IMR-90 (cell line): ENCODE measurements at regions not wholly inside any gene's neighbourhood (a gene's known extent, or its start where the extent isn't known, plus 50 kb on each side); places are given as distances from the start of the nearest gene placed in this dataset.

Source experiments
- ATAC-seq: fragments of 200-7000 bp; cut with Tn5 transposase; 2 replicates; pipeline ENCODE4 v1.9.1; 2020; ENCODE audit warnings: low read depth, mild to moderate bottlenecking, moderate library complexity
- BruUV-seq: library from RNA; stranded (reverse); fragments of 400-500 nt; replicated peaks from 2 replicates; lab custom pipeline; 2021; lab: Mats Ljungman, UMichigan
- CTCF ChIA-PET: fragments of 300-600 bp; formaldehyde crosslinking; extraction: SDS; loops from one replicate; lab custom pipeline; 2021; ENCODE audit warnings: antibody characterized with exemption; lab: Yijun Ruan, JAX
- POLR2A ChIA-PET: fragments of 300-600 bp; sonication (Branson Sonifier 250); formaldehyde crosslinking; loops from one replicate; lab custom pipeline; 2022; ENCODE audit warnings: antibody characterized with exemption; ENCODE audit not compliant: unreplicated experiment; lab: Charles Lee
- DNase-seq: peaks from one replicate; pipeline ENCODE4 v3.0.0; 2013
- H2AFZ ChIP-seq: replicated peaks from 2 replicates; pipeline ENCODE3; 2013; ENCODE audit warnings: low read length, mild to moderate bottlenecking; ENCODE audit not compliant: poor library complexity
- H2AK5ac ChIP-seq: 2 replicates; pipeline ENCODE4 v1.6.1; 2013; ENCODE audit warnings: low read depth, low read length, inconsistent platforms
- H2AK9ac ChIP-seq: replicated peaks from 2 replicates; pipeline ENCODE3; 2013; ENCODE audit warnings: mild to moderate bottlenecking, low read depth, low read length, moderate library complexity; ENCODE audit not compliant: poor library complexity
- H2BK120ac ChIP-seq: 2 replicates; pipeline ENCODE4 v1.6.1; 2013; ENCODE audit warnings: low read depth, low read length, inconsistent platforms
- H2BK15ac ChIP-seq: 3 replicates; pipeline ENCODE4 v1.6.1; 2013; ENCODE audit warnings: low read depth, low read length, inconsistent platforms
- H2BK20ac ChIP-seq: 2 replicates; pipeline ENCODE4 v1.6.1; 2013; ENCODE audit warnings: low read depth, mild to moderate bottlenecking, inconsistent platforms, low read length, moderate library complexity
- H2BK5ac ChIP-seq: 2 replicates; pipeline ENCODE4 v1.6.1; 2013; ENCODE audit warnings: mild to moderate bottlenecking, low read depth, low read length, inconsistent platforms; ENCODE audit not compliant: poor library complexity, severe bottlenecking
- H3K14ac ChIP-seq: replicated peaks from 2 replicates; pipeline ENCODE4 v1.6.1; 2013; ENCODE audit warnings: low read depth, low read length, inconsistent platforms
- H3K18ac ChIP-seq: 2 replicates; pipeline ENCODE4 v1.6.1; 2013; ENCODE audit warnings: low read depth, low read length, control low read depth
- H3K23ac ChIP-seq: 2 replicates; pipeline ENCODE4 v1.6.1; 2013; ENCODE audit warnings: low read depth, low read length, inconsistent platforms
- H3K27ac ChIP-seq: 2 replicates; pipeline ENCODE4 v1.5.1; 2013; ENCODE audit warnings: mild to moderate bottlenecking, control low read depth, low read length; ENCODE audit not compliant: insufficient read depth
- H3K27me3 ChIP-seq: 2 replicates; pipeline ENCODE4 v1.6.1; 2013; ENCODE audit warnings: low read length; ENCODE audit not compliant: control insufficient read depth, insufficient read depth
- H3K36me3 ChIP-seq: 2 replicates; pipeline ENCODE4 v1.6.1; 2013; ENCODE audit warnings: low read length, mixed read lengths; ENCODE audit not compliant: control insufficient read depth, insufficient read depth
- H3K4ac ChIP-seq: 2 replicates; pipeline ENCODE4 v1.6.1; 2013; ENCODE audit warnings: low read depth, low read length, inconsistent platforms
- H3K4me1 ChIP-seq: 2 replicates; pipeline ENCODE4 v1.6.1; 2013; ENCODE audit warnings: low read length, mixed read lengths; ENCODE audit not compliant: control insufficient read depth, insufficient read depth
- H3K4me2 ChIP-seq: 2 replicates; pipeline ENCODE4 v1.6.1; 2013; ENCODE audit warnings: low read depth, mild to moderate bottlenecking, control low read depth, low read length, moderate library complexity
- H3K4me3 ChIP-seq: 2 replicates; pipeline ENCODE4 v1.5.1; 2013; ENCODE audit warnings: low read depth, mild to moderate bottlenecking, control low read depth, low read length, moderate library complexity; ENCODE audit not compliant: insufficient read depth
- H3K56ac ChIP-seq: 2 replicates; pipeline ENCODE4 v1.6.1; 2013; ENCODE audit warnings: low read length, inconsistent platforms; ENCODE audit not compliant: insufficient read depth; ENCODE audit errors: extremely low read depth
- H3K79me1 ChIP-seq, 2 experiments: 2 replicates each; pipeline ENCODE4 v1.6.1; 2013; ENCODE audit warnings: low read length in 2 of 2, inconsistent platforms in 1 of 2, low read depth in 1 of 2
- H3K9ac ChIP-seq: 2 replicates; pipeline ENCODE4 v1.6.1; 2013; ENCODE audit warnings: low read depth, low read length, control low read depth
- H3K9me1 ChIP-seq: 2 replicates; pipeline ENCODE4 v1.6.1; 2013; ENCODE audit warnings: low read length, inconsistent platforms; ENCODE audit not compliant: insufficient read depth
- H3K9me3 ChIP-seq: 2 replicates; pipeline ENCODE4 v1.6.1; 2013; ENCODE audit warnings: low read length; ENCODE audit not compliant: control insufficient read depth, insufficient read depth
- H4K20me1 ChIP-seq: 2 replicates; pipeline ENCODE4 v1.6.1; 2013; ENCODE audit warnings: low read length, inconsistent platforms; ENCODE audit not compliant: insufficient read depth
- H4K5ac ChIP-seq: 2 replicates; pipeline ENCODE4 v1.6.1; 2013; ENCODE audit warnings: mild to moderate bottlenecking, low read depth, low read length, control low read depth
- H4K8ac ChIP-seq, 2 experiments: 2 replicates each; pipeline ENCODE4 v1.6.1; 2013; ENCODE audit warnings: low read depth in 2 of 2, low read length in 2 of 2, control low read depth in 1 of 2, inconsistent platforms in 1 of 2
- H4K91ac ChIP-seq: 2 replicates; pipeline ENCODE4 v1.6.1; 2013; ENCODE audit warnings: low read depth, low read length, inconsistent platforms; ENCODE audit not compliant: insufficient read depth
- BHLHE40 ChIP-seq: fragments of 150-350 bp; IDR thresholded peaks from 2 replicates; pipeline ENCODE4 v1.6.1; 2016; ENCODE audit warnings: mild to moderate bottlenecking, low read depth, low read length
- CEBPB ChIP-seq: IDR thresholded peaks from 2 replicates; pipeline ENCODE4 v1.6.1; 2012; ENCODE audit warnings: low read depth, low read length, improper control_type of control experiment
- CHD1 ChIP-seq: IDR thresholded peaks from 2 replicates; pipeline ENCODE4 v1.6.1; 2012; ENCODE audit warnings: low read depth, low read length, improper control_type of control experiment
- CTCF ChIP-seq: conservative IDR thresholded peaks from 2 replicates; pipeline ENCODE4 v1.5.1; 2012; ENCODE audit warnings: mild to moderate bottlenecking, low read depth, low read length, improper control_type of control experiment
- ELK1 ChIP-seq: fragments of 150-350 bp; IDR thresholded peaks from 2 replicates; pipeline ENCODE4 v1.6.1; 2016; ENCODE audit warnings: low read depth, mild to moderate bottlenecking, low read length, moderate library complexity, borderline replicate concordance
- FOS ChIP-seq: fragments of 150-350 bp; IDR thresholded peaks from 2 replicates; pipeline ENCODE4 v1.6.1; 2016; ENCODE audit warnings: low read depth, low read length
- MAFK ChIP-seq: IDR thresholded peaks from 2 replicates; pipeline ENCODE4 v1.6.1; 2012; ENCODE audit warnings: low read depth, low read length, improper control_type of control experiment
- MAZ ChIP-seq: IDR thresholded peaks from 2 replicates; pipeline ENCODE4 v1.6.1; 2012; ENCODE audit warnings: low read depth, mild to moderate bottlenecking, low read length, improper control_type of control experiment, moderate library complexity, borderline replicate concordance
- MXI1 ChIP-seq: IDR thresholded peaks from 2 replicates; pipeline ENCODE4 v1.6.1; 2012; ENCODE audit warnings: low read depth, mild to moderate bottlenecking, low read length, moderate library complexity, borderline replicate concordance
- NFE2L2 ChIP-seq: fragments of 150-350 bp; IDR thresholded peaks from 2 replicates; pipeline ENCODE4 v1.6.1; 2016; ENCODE audit warnings: low read depth, mild to moderate bottlenecking, low read length
- POLR2A ChIP-seq: IDR thresholded peaks from 2 replicates; pipeline ENCODE4 v1.6.1; 2012; ENCODE audit warnings: mild to moderate bottlenecking, low read depth, low read length
- RAD21 ChIP-seq: IDR thresholded peaks from 2 replicates; pipeline ENCODE4 v1.6.1; 2012; ENCODE audit warnings: low read length, improper control_type of control experiment
- RCOR1 ChIP-seq: IDR thresholded peaks from 2 replicates; pipeline ENCODE4 v1.6.1; 2012; ENCODE audit warnings: mild to moderate bottlenecking, low read length, improper control_type of control experiment; ENCODE audit not compliant: insufficient replicate concordance
- RFX5 ChIP-seq: IDR thresholded peaks from 2 replicates; pipeline ENCODE4 v1.8.0; 2012; ENCODE audit warnings: low read depth, mild to moderate bottlenecking, low read length, moderate library complexity
- SMC3 ChIP-seq: fragments of 150-350 bp; IDR thresholded peaks from 2 replicates; pipeline ENCODE4 v1.6.1; 2016; ENCODE audit warnings: low read depth, mild to moderate bottlenecking, antibody characterized with exemption, low read length, moderate library complexity
- USF2 ChIP-seq: fragments of 150-350 bp; IDR thresholded peaks from 2 replicates; pipeline ENCODE4 v1.6.1; 2017; ENCODE audit warnings: mild to moderate bottlenecking, antibody characterized with exemption, low read length, low read depth
- WGBS, 2 experiments: methylation state at CpG; one replicate each; pipeline versions ENCODE4 v1.1.5 to v1.1.7; 2013; ENCODE audit warnings: missing lambda C conversion rate in 2 of 2; ENCODE audit not compliant: insufficient read length in 1 of 2; ENCODE audit errors: extremely low coverage in 2 of 2; 5-methylcytosine and 5-hydroxymethylcytosine counted together
- dilution Hi-C: fragments of 300-500 bp; cut with HindIII; formaldehyde crosslinking; loops from one replicate; pipeline ENCODE4 v1.14.3; 2018; ENCODE audit warnings: low sequenced_read_pairs; ENCODE audit not compliant: unreplicated experiment
- in situ Hi-C: fragments of 300-500 bp; cut with MboI; formaldehyde crosslinking; loops from 3 replicates; pipeline ENCODE4 v1.14.3; 2019; ENCODE audit warnings: low sequenced_read_pairs, inconsistent platforms, mixed read lengths
- intact Hi-C: fragments of 100-400 bp; cut with micrococcal nuclease; formaldehyde crosslinking; loops from 2 replicates; pipeline ENCODE4 v1.10.0; 2022

GRCh38 chr1:212529211-212529741, 79.3 kb upstream of the ATF3 start:
- no peak overlapping the region for H3K4me3 ChIP-seq
- ChIA-PET POLR2A (interaction anchor here (0.6 kb wide), 1 partner anchor 26 kb away, joined by 3 read pairs; no protein-coding TSS in a partner anchor), CTCF (no interaction called here)
- no peak overlapping the region for H2BK20ac ChIP-seq
- H3K27me3 ChIP-seq: peaks cover 25% of the 10 kb centered on the region
- 92% methylated on average over 3 of the region's 6 CpGs; no CpG with 5 or more reads in 1 of the 2 experiments for WGBS, 2 experiments
- H3K56ac ChIP-seq: no peak overlapping the region
- H3K36me3 ChIP-seq: no peaks in the 10 kb centered on the region
- no peaks in the 10 kb centered on the region for H3K9me3 ChIP-seq
- no peak overlapping the region for H4K8ac ChIP-seq
- H3K14ac ChIP-seq: no peak overlapping the region
- no peak overlapping the region for H2BK15ac ChIP-seq
- intact Hi-C loops: no loop called here
- H2AK9ac ChIP-seq: no peak overlapping the region
- BruUV-seq: no TSS peak
- H3K79me1 ChIP-seq: no peaks in the 10 kb centered on the region
- H4K91ac ChIP-seq: no peak overlapping the region
- no peaks in the 10 kb centered on the region for H3K4me1 ChIP-seq
- no peak overlapping the region for H3K23ac ChIP-seq
- DNase-seq (peak; percentile 61), ATAC-seq (no peak; the same call in 1 of the 2 replicates)
- H2AK5ac ChIP-seq: no peak overlapping the region
- no peak overlapping the region for H3K9ac ChIP-seq
- no peak overlapping the region for H2BK5ac ChIP-seq
- H3K18ac ChIP-seq: no peak overlapping the region
- no peak overlapping the region for H2BK120ac ChIP-seq
- in situ Hi-C loops: no loop called here
- H3K9me1 ChIP-seq: no peaks in the 10 kb centered on the region
- no peak overlapping the region for H3K4ac ChIP-seq
- no peak overlapping the region for H2AFZ ChIP-seq
- H4K5ac ChIP-seq: no peak overlapping the region
- no peaks in the 10 kb centered on the region for H4K20me1 ChIP-seq
- TF ChIP-seq BHLHE40 (no peak), FOS (no peak), MAFK (no peak), MXI1 (no peak), CEBPB (no peak), POLR2A (no peak), MAZ (no peak), CTCF (no peak), ELK1 (no peak), SMC3 (no peak), RCOR1 (no peak), NFE2L2 (no peak), RAD21 (no peak), RFX5 (no peak), CHD1 (no peak), USF2 (no peak)
- dilution Hi-C loops: no loop called here
- H3K27ac ChIP-seq: no peak overlapping the region
- no peak overlapping the region for H3K4me2 ChIP-seq
